ENCODE measurements at regions not wholly inside any gene's neighbourhood (a gene's known extent, or its start where the extent isn't known, plus 50 kb on each side); places are given as distances from the start of the nearest gene placed in this dataset.

- Histone ChIP-seq H3K9ac (ENCODE audit: low read depth, low read length) (no peak overlapping the region), H3K56ac (ENCODE audit: extremely low read depth, insufficient read depth, low read length) (no peak overlapping the region), H3K4me3 (ENCODE audit: insufficient read depth, low read depth, low read length) (no peak overlapping the region), H4K91ac (ENCODE audit: insufficient read depth, low read depth, low read length) (no peak overlapping the region), H3K4ac (ENCODE audit: low read depth, low read length) (no peak overlapping the region), H3K4me2 (ENCODE audit: low read depth, low read length) (no peak overlapping the region), H2BK120ac (ENCODE audit: low read depth, low read length) (no peak overlapping the region), H3K36me3 (ENCODE audit: control insufficient read depth, insufficient read depth, low read length) (no peaks in the 10 kb centered on the region), H3K9me1 (ENCODE audit: insufficient read depth, low read length) (no peaks in the 10 kb centered on the region), H3K14ac (replicated peaks; ENCODE audit: low read depth, low read length) (no peak overlapping the region), H4K8ac (ENCODE audit: low read depth in 2 of 2, low read length in 2 of 2) (no peak overlapping the region), H3K23ac (ENCODE audit: low read depth, low read length) (no peak overlapping the region), H3K9me3 (ENCODE audit: control insufficient read depth, insufficient read depth, low read length) (no peaks in the 10 kb centered on the region), H3K79me1 (ENCODE audit: low read depth in 1 of 2, low read length in 2 of 2) (no peaks in the 10 kb centered on the region), H3K4me1 (ENCODE audit: control insufficient read depth, insufficient read depth, low read length) (peaks cover 2% of the 10 kb centered on the region; the same call in 1 of the 2 replicates), H3K18ac (ENCODE audit: low read depth, low read length) (no peak overlapping the region), H2BK5ac (ENCODE audit: low read depth, low read length, poor library complexity, severe bottlenecking) (no peak overlapping the region), H2AK5ac (ENCODE audit: low read depth, low read length) (no peak overlapping the region), H3K27me3 (ENCODE audit: control insufficient read depth, insufficient read depth, low read length) (peaks cover 7% of the 10 kb centered on the region; the same call in 1 of the 2 replicates), H4K5ac (ENCODE audit: low read depth, low read length) (no peak overlapping the region), H3K27ac (ENCODE audit: insufficient read depth, low read length) (no peak overlapping the region), H2BK20ac (ENCODE audit: low read depth, low read length) (no peak overlapping the region), H2AFZ (replicated peaks; ENCODE audit: low read length, poor library complexity) (no peak overlapping the region), H2BK15ac (ENCODE audit: low read depth, low read length) (no peak overlapping the region), H4K20me1 (ENCODE audit: insufficient read depth, low read length) (no peaks in the 10 kb centered on the region), H2AK9ac (replicated peaks; ENCODE audit: low read depth, low read length, poor library complexity) (no peak overlapping the region)
- ATAC-seq (ENCODE audit: low read depth) (no peak), DNase-seq (no peak)
- CTCF ChIA-PET, result interaction anchor here (1.0 kb wide), 1 partner anchor 13 kb away, joined by 3 read pairs; no protein-coding TSS in a partner anchor
- TF ChIP-seq MAZ (IDR thresholded peaks at IDR 0.05; ENCODE audit: borderline replicate concordance, low read depth, low read length), result no peak
- TF ChIP-seq USF2 (IDR thresholded peaks at IDR 0.05; ENCODE audit: low read depth, low read length), result no peak
- TF ChIP-seq POLR2A (IDR thresholded peaks at IDR 0.05; ENCODE audit: low read depth, low read length), result no peak
- TF ChIP-seq CHD1 (IDR thresholded peaks at IDR 0.05; ENCODE audit: low read depth, low read length), result no peak
- TF ChIP-seq RAD21 (IDR thresholded peaks at IDR 0.05; ENCODE audit: low read length), result no peak
- no peak for TF ChIP-seq CTCF (conservative IDR thresholded peaks at IDR 0.05; ENCODE audit: low read depth, low read length)
- TF ChIP-seq FOS (IDR thresholded peaks at IDR 0.05; ENCODE audit: low read depth, low read length), result no peak
- no peak for TF ChIP-seq BHLHE40 (IDR thresholded peaks at IDR 0.05; ENCODE audit: low read depth, low read length)
- TF ChIP-seq ELK1 (IDR thresholded peaks at IDR 0.05; ENCODE audit: borderline replicate concordance, low read depth, low read length), result no peak
- no peak for TF ChIP-seq CEBPB (IDR thresholded peaks at IDR 0.05; ENCODE audit: low read depth, low read length)
- intact Hi-C loops (cut with micrococcal nuclease) (no loop called here), dilution Hi-C loops (cut with HindIII; ENCODE audit: low sequenced_read_pairs, unreplicated experiment) (no loop called here), in situ Hi-C loops (cut with MboI; ENCODE audit: low sequenced_read_pairs) (no loop called here)
- no TSS peak for BruUV-seq (replicated peaks)
- POLR2A ChIA-PET (ENCODE audit: unreplicated experiment), result no interaction called here
- 60% methylated on average over 1 of the region's 9 CpGs; no CpG with 5 or more reads in 1 of the 2 experiments for WGBS, 2 experiments (ENCODE audit: extremely low coverage in 2 of 2, insufficient read length in 1 of 2)
Observed at GRCh38 chr7:28328822-28329660, 83.3 kb upstream of the CREB5 start.

Data from IMR-90 (cell line).